Neural cell (in vitro differentiated cells): ENCODE measurements at regions not wholly inside any gene's neighbourhood (a gene's known extent, or its start where the extent isn't known, plus 50 kb on each side); places are given as distances from the start of the nearest gene placed in this dataset.

Experiments used
- H2AFZ ChIP-seq: fragments of 200-600, 300-800 bp; sonication (generic), shearing (Covaris generic); 2 replicates; pipeline ENCODE4 v1.6.0; 2014; ENCODE audit warnings: low read depth, mild to moderate bottlenecking, antibody characterized with exemption, low read length, moderate library complexity
- H3F3A ChIP-seq: fragments of 200-600 bp; shearing (Covaris generic); 2 replicates; pipeline ENCODE4 v1.6.1; 2016; ENCODE audit warnings: mild to moderate bottlenecking, moderate library complexity, mixed read lengths, antibody characterized with exemption, low read length; ENCODE audit not compliant: insufficient read depth, poor library complexity, severe bottlenecking
- H3K27ac ChIP-seq: fragments of 200-600, 300-800 bp; sonication (generic), shearing (Covaris generic); 2 replicates; pipeline ENCODE4 v1.5.1; 2014; ENCODE audit warnings: mild to moderate bottlenecking, low read length, moderate library complexity
- H3K27me3 ChIP-seq: fragments of 300-800, 200-600 bp; sonication (generic), shearing (Covaris generic); 2 replicates; pipeline ENCODE4 v1.6.0; 2014; ENCODE audit warnings: mild to moderate bottlenecking, low read depth, low read length, moderate library complexity; ENCODE audit not compliant: insufficient read depth
- H3K36me3 ChIP-seq: fragments of 300-800, 200-600 bp; sonication (generic), shearing (Covaris generic); 2 replicates; pipeline ENCODE4 v1.5.1; 2014; ENCODE audit warnings: mild to moderate bottlenecking, antibody characterized with exemption, low read length, moderate library complexity; ENCODE audit not compliant: insufficient read depth
- H3K4me2 ChIP-seq: fragments of 300-800, 200-600 bp; sonication (generic), shearing (Covaris generic); 2 replicates; pipeline ENCODE4 v1.6.0; 2014; ENCODE audit warnings: mild to moderate bottlenecking, low read length
- H3K4me3 ChIP-seq: fragments of 300-800, 200-600 bp; sonication (generic), shearing (Covaris generic); 2 replicates; pipeline ENCODE4 v1.5.1; 2014; ENCODE audit warnings: mild to moderate bottlenecking, low read length, moderate library complexity
- H3K79me2 ChIP-seq: fragments of 200-600 bp; shearing (Covaris generic); replicated peaks from 2 replicates; pipeline ENCODE4 v1.6.0; 2014; ENCODE audit warnings: mild to moderate bottlenecking, low read length, moderate library complexity; ENCODE audit not compliant: insufficient read depth
- H3K9ac ChIP-seq: fragments of 300-800, 200-600 bp; sonication (generic), shearing (Covaris generic); 2 replicates; pipeline ENCODE4 v1.6.1; 2016; ENCODE audit warnings: mild to moderate bottlenecking, low read length, mixed read lengths
- H3K9me2 ChIP-seq: fragments of 200-600 bp; shearing (Covaris generic); 2 replicates; pipeline ENCODE4 v1.6.1; 2016; ENCODE audit warnings: mild to moderate bottlenecking, low read length, mixed read lengths; ENCODE audit not compliant: insufficient read depth
- H3K9me3 ChIP-seq: fragments of 200-600, 300-800 bp; sonication (generic), shearing (Covaris generic); 2 replicates; pipeline ENCODE4 v1.6.1; 2016; ENCODE audit warnings: mild to moderate bottlenecking, mixed run types, low read length, moderate library complexity, mixed read lengths
- H4K20me1 ChIP-seq: fragments of 200-600 bp; shearing (Covaris generic); 2 replicates; pipeline ENCODE4 v1.6.1; 2016; ENCODE audit warnings: mild to moderate bottlenecking, mixed run types; ENCODE audit not compliant: insufficient read depth
- CTCF ChIP-seq: fragments of 450-650 bp; IDR thresholded peaks from 2 replicates; pipeline ENCODE4 v1.5.1; 2014; ENCODE audit warnings: antibody characterized with exemption, mild to moderate bottlenecking, moderate library complexity; ENCODE audit not compliant: poor library complexity, severe bottlenecking
- EP300 ChIP-seq: fragments of 450-650 bp; conservative IDR thresholded peaks from 2 replicates; pipeline ENCODE4 v1.6.1; 2014; ENCODE audit warnings: antibody characterized with exemption, mild to moderate bottlenecking, moderate library complexity; ENCODE audit not compliant: poor library complexity, severe bottlenecking
- EZH2 ChIP-seq: fragments of 200-600, 300-800 bp; shearing (Covaris generic), sonication (generic); IDR thresholded peaks from 2 replicates; pipeline ENCODE4 v1.6.1; 2014; ENCODE audit warnings: antibody characterized with exemption, low read length, borderline replicate concordance, mild to moderate bottlenecking; ENCODE audit not compliant: insufficient read depth, poor library complexity, severe bottlenecking
- MXI1 ChIP-seq: fragments of 450-650 bp; conservative IDR thresholded peaks from 2 replicates; pipeline ENCODE4 v1.6.1; 2014; ENCODE audit warnings: antibody characterized with exemption, mild to moderate bottlenecking; ENCODE audit not compliant: poor library complexity, severe bottlenecking
- POLR2AphosphoS5 ChIP-seq: IDR thresholded peaks from 2 replicates; pipeline ENCODE4 v1.6.1; 2012
- RAD21 ChIP-seq: fragments of 450-650 bp; conservative IDR thresholded peaks from 2 replicates; pipeline ENCODE4 v1.6.1; 2014; ENCODE audit warnings: antibody characterized with exemption, mild to moderate bottlenecking, moderate library complexity
- REST ChIP-seq: IDR thresholded peaks from 2 replicates; pipeline ENCODE4 v1.6.1; 2012; ENCODE audit warnings: borderline replicate concordance
- SMC3 ChIP-seq: fragments of 450-650 bp; conservative IDR thresholded peaks from 2 replicates; pipeline ENCODE4 v1.6.1; 2014; ENCODE audit warnings: antibody characterized with exemption, mild to moderate bottlenecking, moderate library complexity; ENCODE audit not compliant: poor library complexity
- TAF1 ChIP-seq: IDR thresholded peaks from 2 replicates; pipeline ENCODE4 v1.6.1; 2012; ENCODE audit warnings: low read depth

- Histone ChIP-seq H3K4me3 (no peak overlapping the region), H3K27ac (peak overlapping the region; percentile 32), H3K9ac (no peak overlapping the region), H3F3A (no peaks in the 10 kb centered on the region), H3K9me2 (no peaks in the 10 kb centered on the region), H3K9me3 (no peaks in the 10 kb centered on the region), H4K20me1 (no peaks in the 10 kb centered on the region), H3K36me3 (no peaks in the 10 kb centered on the region), H2AFZ (no peak overlapping the region), H3K79me2 (no peaks in the 10 kb centered on the region), H3K27me3 (no peaks in the 10 kb centered on the region), H3K4me2 (no peak overlapping the region)
- TF ChIP-seq EP300 (no peak), TAF1 (no peak), POLR2AphosphoS5 (no peak), MXI1 (no peak), REST (no peak), CTCF (no peak), RAD21 (no peak), SMC3 (no peak), EZH2 (no peak)
Observed at GRCh38 chr11:45563810-45564209, 101.6 kb downstream of the CHST1 start.

- H4K20me1 ChIP-seq = no peaks in the 10 kb centered on the region
- H3K4me2 ChIP-seq = no peak overlapping the region
- H3K27me3 ChIP-seq = no peaks in the 10 kb centered on the region
- H3K9me2 ChIP-seq = no peaks in the 10 kb centered on the region
- no peaks in the 10 kb centered on the region for H3K79me2 ChIP-seq
- no peak for TF ChIP-seq EZH2
- TF ChIP-seq POLR2AphosphoS5 = no peak
- no peak for TF ChIP-seq RAD21
- TF ChIP-seq REST = no peak
- TF ChIP-seq CTCF = no peak
- TF ChIP-seq SMC3 = no peak
- TF ChIP-seq MXI1 = no peak
- TF ChIP-seq TAF1 = no peak
- TF ChIP-seq EP300 = no peak
- H3K9me3 ChIP-seq = no peaks in the 10 kb centered on the region
- H3K9ac ChIP-seq = peak overlapping the region; percentile 44
- no peak overlapping the region for H3K4me3 ChIP-seq
- no peak overlapping the region for H2AFZ ChIP-seq
- H3K27ac ChIP-seq = peak overlapping the region; percentile 32
- H3F3A ChIP-seq = no peaks in the 10 kb centered on the region
- no peaks in the 10 kb centered on the region for H3K36me3 ChIP-seq
Observed at GRCh38 chr11:45563171-45563570, 102.3 kb downstream of the CHST1 start.
